Endothelial cell of umbilical vein (primary cell): ENCODE measurements at regions not wholly inside any gene's neighbourhood (a gene's known extent, or its start where the extent isn't known, plus 50 kb on each side); places are given as distances from the start of the nearest gene placed in this dataset.

Experiments used
- BruUV-seq: library from RNA; stranded (reverse); fragments of 400-500 nt; replicated peaks from 2 replicates; lab custom pipeline; 2021; lab: Mats Ljungman, UMichigan
- CTCF ChIA-PET: fragments of 300-600, 350-600 bp; sonication (Branson Sonifier 250); formaldehyde crosslinking; loops from one replicate; lab custom pipeline; 2021; ENCODE audit warnings: antibody characterized with exemption, inconsistent platforms; lab: Charles Lee
- POLR2A ChIA-PET: fragments of 300-600, 350-600 bp; sonication (Branson Sonifier 250); formaldehyde crosslinking; loops from one replicate; lab custom pipeline; 2021; ENCODE audit warnings: antibody characterized with exemption, inconsistent platforms; lab: Charles Lee
- DNase-seq: peaks from one replicate; pipeline ENCODE4 v3.0.0-alpha.2; 2011; ENCODE audit warnings: low read depth, low spot score
- FAIRE-seq: peaks from 2 replicates; lab custom pipeline; 2011; peaks lifted over from hg19 to GRCh38; lab: Jason Lieb, UNC
- H2AFZ ChIP-seq: 2 replicates; pipeline ENCODE4 v1.6.0; 2012; ENCODE audit warnings: low read depth, low read length, control low read depth, inconsistent platforms
- H3K27ac ChIP-seq: 2 replicates; pipeline ENCODE4 v1.5.1; 2011; ENCODE audit warnings: low read depth, mild to moderate bottlenecking, control low read depth, low read length, moderate library complexity; ENCODE audit not compliant: insufficient read depth
- H3K27me3 ChIP-seq, 2 experiments: 2 replicates each; pipeline versions ENCODE4 v1.6.0 to v1.6.1; 2011; ENCODE audit warnings: low read length in 2 of 2, mixed read lengths in 1 of 2; ENCODE audit not compliant: control insufficient read depth in 2 of 2, insufficient read depth in 2 of 2
- H3K36me3 ChIP-seq, 2 experiments: 2 replicates in 1 of 2; 3 replicates in 1 of 2; pipeline ENCODE4 v1.5.1; 2011; ENCODE audit warnings: low read length in 2 of 2, mild to moderate bottlenecking in 1 of 2, moderate library complexity in 1 of 2; ENCODE audit not compliant: control insufficient read depth in 2 of 2, insufficient read depth in 2 of 2; ENCODE audit errors: extremely low read depth in 1 of 2
- H3K4me1 ChIP-seq: 3 replicates; pipeline ENCODE4 v1.5.1; 2011; ENCODE audit warnings: mild to moderate bottlenecking, low read length; ENCODE audit not compliant: control insufficient read depth, insufficient read depth; ENCODE audit errors: extremely low read depth
- H3K4me2 ChIP-seq: 2 replicates; pipeline ENCODE4 v1.6.1; 2011; ENCODE audit warnings: low read length, control low read depth, mixed read lengths; ENCODE audit not compliant: insufficient read depth
- H3K4me3 ChIP-seq, 3 experiments: fragments of 200-600 bp in 1 of 3; sonication (generic), shearing (Covaris generic) in 1 of 3; replicated peaks in 1 of 3; 2 replicates each; pipeline ENCODE4 v1.5.1; 2011 to 2016; ENCODE audit warnings: control low read depth in 3 of 3, low read length in 3 of 3, mild to moderate bottlenecking in 2 of 3, inconsistent platforms in 1 of 3, low read depth in 1 of 3, moderate library complexity in 1 of 3; ENCODE audit not compliant: insufficient read depth in 1 of 3
- H3K79me2 ChIP-seq: 2 replicates; pipeline ENCODE4 v1.6.0; 2012; ENCODE audit warnings: low read length, inconsistent platforms; ENCODE audit not compliant: control insufficient read depth, insufficient read depth
- H3K9ac ChIP-seq: replicated peaks from 2 replicates; pipeline ENCODE3; 2011; ENCODE audit warnings: low read length, control low read depth; ENCODE audit not compliant: insufficient read depth; ENCODE audit errors: extremely low read depth
- H3K9me1 ChIP-seq: replicated peaks from 3 replicates; pipeline ENCODE4 v1.6.0; 2011; ENCODE audit warnings: mild to moderate bottlenecking, low read length; ENCODE audit not compliant: control insufficient read depth, insufficient read depth; ENCODE audit errors: extremely low read depth
- H3K9me3 ChIP-seq: replicated peaks from 2 replicates; pipeline ENCODE4 v1.5.1; 2012; ENCODE audit warnings: low read length, inconsistent platforms; ENCODE audit not compliant: control insufficient read depth, insufficient read depth
- H4K20me1 ChIP-seq: replicated peaks from 2 replicates; pipeline ENCODE3; 2011; ENCODE audit warnings: mild to moderate bottlenecking, low read length; ENCODE audit not compliant: control insufficient read depth, insufficient read depth; ENCODE audit errors: extremely low read depth
- CTCF ChIP-seq, 2 donors: IDR thresholded peaks; 1 replicate in 1 of 2; 2 replicates in 1 of 2; pipeline ENCODE4 v1.5.1; 2011; ENCODE audit warnings: low read length in 2 of 2, mild to moderate bottlenecking in 2 of 2, moderate library complexity in 2 of 2, control low read depth in 1 of 2, inconsistent platforms in 1 of 2, low read depth in 1 of 2; ENCODE audit not compliant: insufficient read depth in 1 of 2; ENCODE audit errors: extremely low read depth in 1 of 2
- EZH2 ChIP-seq: IDR thresholded peaks from 2 replicates; pipeline ENCODE4 v1.6.1; 2012; ENCODE audit warnings: borderline replicate concordance, low read depth, mild to moderate bottlenecking, moderate library complexity, low read length, inconsistent platforms; ENCODE audit not compliant: severe bottlenecking
- FOS ChIP-seq: IDR thresholded peaks from 2 replicates; pipeline ENCODE4 v1.6.1; 2011; ENCODE audit warnings: mild to moderate bottlenecking, low read length, moderate library complexity, borderline replicate concordance; ENCODE audit not compliant: insufficient read depth
- GATA2 ChIP-seq: IDR thresholded peaks from 2 replicates; pipeline ENCODE4 v1.7.0; 2011; ENCODE audit warnings: low read depth, mild to moderate bottlenecking, moderate library complexity, mixed read lengths, low read length; ENCODE audit not compliant: insufficient read length, insufficient read depth
- JUN ChIP-seq: IDR thresholded peaks from 2 replicates; pipeline ENCODE4 v1.6.1; 2011; ENCODE audit warnings: borderline replicate concordance, low read depth; ENCODE audit not compliant: insufficient read length, insufficient read depth
- MAX ChIP-seq: IDR thresholded peaks from 2 replicates; pipeline ENCODE4 v1.6.1; 2011; ENCODE audit not compliant: insufficient read depth, insufficient read length
- MYC ChIP-seq: IDR thresholded peaks from one replicate; pipeline ENCODE4 v1.6.1; 2011; ENCODE audit warnings: mild to moderate bottlenecking, low read depth, low read length
- POLR2A ChIP-seq: IDR thresholded peaks from 2 replicates; pipeline ENCODE4 v1.6.1; 2012; ENCODE audit warnings: low read depth, mild to moderate bottlenecking, control low read depth, low read length
- POLR2AphosphoS5 ChIP-seq: IDR thresholded peaks from 2 replicates; pipeline ENCODE4 v1.6.1; 2012; ENCODE audit warnings: low read depth, mild to moderate bottlenecking, control low read depth, low read length, moderate library complexity; ENCODE audit not compliant: insufficient read depth
- dilution Hi-C: fragments of 300-500 bp; cut with MboI; formaldehyde crosslinking; loops from one replicate; pipeline ENCODE4 v1.15.0; 2019; ENCODE audit warnings: low sequenced_read_pairs; ENCODE audit not compliant: extremely low pct_ligation_motif_present
- intact Hi-C: fragments of 100-400 bp; cut with micrococcal nuclease; formaldehyde crosslinking; loops from one replicate; pipeline ENCODE4 v1.10.0; 2022

GRCh38 chr18:73918816-73919215 lies 228.8 kb downstream of the FBXO15 start:
- no peaks in the 10 kb centered on the region for H3K4me1 ChIP-seq

More at GRCh38 chr18:73918816-73919215, 228.8 kb downstream of the FBXO15 start:
- Histone ChIP-seq H3K4me3 (no peak overlapping the region), H2AFZ (no peak overlapping the region), H3K27me3 (no peaks in the 10 kb centered on the region), H3K9me3 (peaks cover 2% of the 10 kb centered on the region), H3K9me1 (no peaks in the 10 kb centered on the region), H3K79me2 (no peaks in the 10 kb centered on the region), H3K9ac (no peak overlapping the region), H4K20me1 (no peaks in the 10 kb centered on the region), H3K36me3 (no peaks in the 10 kb centered on the region), H3K4me2 (no peak overlapping the region), H3K27ac (no peak overlapping the region)
- no peak for TF ChIP-seq JUN
- TF ChIP-seq MAX: no peak
- TF ChIP-seq MYC: no peak
- no peak for TF ChIP-seq EZH2
- no peak for TF ChIP-seq CTCF (IDR thresholded peaks at IDR 0.05; ENCODE audit: extremely low read depth in 1 of 2, insufficient read depth in 1 of 2, low read depth in 1 of 2, low read length in 2 of 2)
- TF ChIP-seq GATA2: no peak
- no peak for TF ChIP-seq POLR2AphosphoS5
- TF ChIP-seq FOS: no peak
- no peak for TF ChIP-seq POLR2A
- DNase-seq (no peak), FAIRE-seq (no peak)
- dilution Hi-C loops: no loop called here
- BruUV-seq: no TSS peak
- intact Hi-C loops: no loop called here
- ChIA-PET POLR2A (no interaction called here), CTCF (no interaction called here)
